HG03432 (cell line): ENCODE measurements at regions not wholly inside any gene's neighbourhood (a gene's known extent, or its start where the extent isn't known, plus 50 kb on each side); places are given as distances from the start of the nearest gene placed in this dataset.
A peak's percentile ranks its signal among the peaks of the same experiment; 100 is the strongest.

Experiments
- ATAC-seq: cut with Tn5 transposase; IDR thresholded peaks from one replicate; pipeline ENCODE4 v1.9.1; 2021; ENCODE audit warnings: mild to moderate bottlenecking, moderate library complexity; ENCODE audit not compliant: unreplicated experiment

DNA sequence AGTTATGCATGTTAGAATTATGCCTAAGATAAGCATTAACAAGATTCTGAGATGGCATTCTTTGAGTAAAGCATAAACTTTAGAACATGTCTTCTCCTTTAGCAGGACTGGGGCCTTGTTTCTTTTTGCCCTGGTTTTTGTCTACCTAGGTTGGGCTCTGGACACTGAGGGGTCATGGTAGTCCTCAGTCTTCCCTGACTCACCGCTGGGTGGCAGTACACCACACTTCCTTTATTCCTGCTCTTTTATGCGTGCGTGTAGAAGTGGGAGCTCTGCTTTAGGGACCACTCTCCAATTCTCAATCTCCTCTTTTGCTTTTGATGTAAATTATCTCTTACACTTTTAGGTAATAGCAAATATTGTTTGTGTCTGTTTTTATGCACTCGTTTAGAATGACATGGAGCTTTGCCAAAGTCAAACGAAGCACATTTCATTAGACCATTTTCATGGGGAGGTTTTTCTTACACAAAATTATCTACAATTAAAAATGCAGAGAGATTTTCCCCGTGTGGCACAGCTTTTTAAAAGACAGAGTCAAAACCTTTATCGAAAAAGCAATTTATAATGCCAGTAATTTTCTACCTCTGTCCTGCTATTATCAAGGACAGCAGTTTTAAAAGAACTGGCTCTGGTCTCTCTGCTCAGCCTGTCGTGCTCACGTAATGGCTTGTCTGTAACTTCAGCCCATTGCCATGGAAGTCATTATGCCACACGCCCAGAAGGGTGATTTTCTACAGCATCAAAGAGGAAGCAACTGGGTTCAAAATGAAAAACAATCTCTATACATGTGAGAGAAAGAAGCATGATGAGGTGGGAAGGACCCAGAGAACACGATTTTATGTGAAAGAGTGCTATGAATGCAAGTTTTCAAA, 413.9 kb downstream of the COG6 start:
- ATAC-seq, result peak; percentile 63

- no peak for ATAC-seq
Observed at GRCh38 chr13:40070357-40070756, 414.9 kb downstream of the COG6 start.

DNA sequence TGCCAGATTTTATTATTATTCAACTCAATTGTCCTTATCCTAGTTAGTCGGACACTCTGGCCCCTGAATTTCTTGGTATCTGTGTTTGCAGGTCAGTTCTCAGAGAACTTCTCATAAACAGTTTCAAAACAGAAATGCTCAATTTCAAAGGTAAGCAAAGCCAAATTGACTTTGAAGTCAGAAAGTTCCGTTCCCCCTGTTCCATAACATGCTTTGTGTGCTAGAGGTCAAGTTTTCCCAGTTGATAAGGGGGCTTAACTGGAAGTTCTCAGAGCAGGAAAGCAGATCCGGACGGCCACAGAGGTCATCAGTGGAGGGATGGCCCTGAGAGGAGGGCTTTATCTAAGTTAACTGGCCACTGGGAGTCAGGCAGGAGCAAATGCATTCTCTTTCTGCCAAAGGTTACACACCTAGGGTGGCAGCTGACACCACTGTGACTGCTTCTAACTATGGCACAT, 417.2 kb downstream of the COG6 start:
- ATAC-seq, result no peak

GRCh38 chr13:40074338-40074737, 418.9 kb downstream of the COG6 start:
- ATAC-seq, result no peak

GRCh38 chr13:40075281-40075680, 419.8 kb downstream of the COG6 start:
- no peak for ATAC-seq

DNA sequence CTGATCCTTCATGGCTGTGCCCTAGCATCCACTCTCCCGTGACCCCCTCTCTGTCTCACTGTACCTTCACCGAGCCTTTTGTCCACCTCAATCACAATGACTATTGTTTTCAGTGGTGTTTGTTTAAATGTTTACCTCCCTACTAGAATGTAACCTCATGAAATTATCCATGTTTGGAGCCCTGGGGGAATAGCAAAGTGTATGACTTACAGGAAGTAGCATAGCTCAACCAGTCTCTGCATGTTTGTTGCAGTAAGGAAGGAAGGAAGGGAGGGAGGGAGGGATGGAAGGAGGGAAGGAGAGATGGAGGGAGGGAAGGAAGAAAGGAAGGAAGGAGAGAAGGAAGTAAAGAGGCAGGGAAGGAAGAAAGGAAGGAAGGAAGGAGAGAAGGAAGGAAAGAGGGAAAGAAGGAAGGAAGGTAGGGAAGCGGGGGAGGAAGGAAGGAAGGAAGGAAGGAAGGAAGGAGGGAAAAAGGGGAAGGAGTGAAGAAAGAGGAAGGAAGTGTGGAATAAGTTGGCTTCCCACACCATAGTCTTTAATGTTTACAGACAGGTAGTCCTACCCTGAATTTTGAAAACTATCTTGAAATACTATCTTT, 421.4 kb downstream of the COG6 start:
- no peak for ATAC-seq

DNA sequence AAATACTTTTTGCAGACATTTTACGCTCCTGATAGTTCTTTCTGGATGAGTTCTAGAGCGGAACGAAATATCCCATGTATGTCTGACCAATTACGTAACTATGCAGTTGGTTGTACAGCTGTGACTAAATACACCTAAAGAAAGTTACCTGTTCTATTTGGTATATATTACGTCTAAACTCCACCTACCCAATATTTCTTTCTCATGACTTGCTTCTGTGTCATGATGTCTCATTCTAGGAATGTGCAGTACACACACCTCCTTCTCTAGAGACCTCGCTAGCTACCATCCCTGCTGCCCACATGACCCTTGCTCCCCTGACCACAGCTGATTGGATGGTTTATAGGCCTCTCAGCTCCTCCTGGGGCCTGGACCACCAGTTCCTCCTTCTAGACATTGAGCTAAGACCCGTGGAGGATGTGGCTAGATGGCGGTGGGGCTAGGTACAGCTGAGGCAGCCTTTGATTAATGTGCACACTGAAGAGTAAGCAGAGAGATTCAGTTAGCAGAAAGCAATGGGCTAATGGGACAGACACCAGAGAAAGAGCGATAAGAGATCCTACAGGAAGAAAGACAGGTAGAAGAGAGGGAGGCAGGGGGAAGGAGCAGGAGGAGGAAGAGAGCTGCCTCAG, 422.1 kb downstream of the COG6 start:
- ATAC-seq, result no peak

DNA sequence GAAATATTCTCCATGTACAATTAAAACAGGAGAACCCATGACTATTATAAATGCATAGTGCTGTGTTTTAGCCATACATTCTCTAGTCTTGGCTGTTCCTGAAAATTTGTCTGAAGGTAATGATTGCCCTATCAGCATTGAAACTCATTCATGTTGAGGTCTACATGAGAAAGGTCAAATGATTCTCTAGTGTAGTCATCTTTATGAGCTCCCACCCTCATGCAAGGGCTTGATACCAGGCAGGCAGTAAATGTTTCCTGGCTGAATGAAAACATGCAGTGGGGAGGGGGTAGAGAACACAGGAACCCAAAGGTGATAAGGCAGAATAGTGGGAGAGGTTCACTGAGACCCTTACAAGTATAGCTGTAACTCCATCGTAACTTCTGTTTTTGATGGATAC, 424.3 kb downstream of the COG6 start:
- no peak for ATAC-seq

GRCh38 chr13:40080676-40081075, 425.2 kb downstream of the COG6 start:
- no peak for ATAC-seq

GRCh38 chr13:40082639-40083038, 427.2 kb downstream of the COG6 start:
- ATAC-seq, result no peak

GRCh38 chr13:40083841-40084240, 428.4 kb downstream of the COG6 start:
- no peak for ATAC-seq

GRCh38 chr13:40084934-40085333, 429.5 kb downstream of the COG6 start:
- ATAC-seq, result no peak

GRCh38 chr13:40087091-40088002, 431.9 kb downstream of the COG6 start:
- ATAC-seq, result no peak

GRCh38 chr13:40094056-40094455, 438.6 kb downstream of the COG6 start:
- no peak for ATAC-seq

DNA sequence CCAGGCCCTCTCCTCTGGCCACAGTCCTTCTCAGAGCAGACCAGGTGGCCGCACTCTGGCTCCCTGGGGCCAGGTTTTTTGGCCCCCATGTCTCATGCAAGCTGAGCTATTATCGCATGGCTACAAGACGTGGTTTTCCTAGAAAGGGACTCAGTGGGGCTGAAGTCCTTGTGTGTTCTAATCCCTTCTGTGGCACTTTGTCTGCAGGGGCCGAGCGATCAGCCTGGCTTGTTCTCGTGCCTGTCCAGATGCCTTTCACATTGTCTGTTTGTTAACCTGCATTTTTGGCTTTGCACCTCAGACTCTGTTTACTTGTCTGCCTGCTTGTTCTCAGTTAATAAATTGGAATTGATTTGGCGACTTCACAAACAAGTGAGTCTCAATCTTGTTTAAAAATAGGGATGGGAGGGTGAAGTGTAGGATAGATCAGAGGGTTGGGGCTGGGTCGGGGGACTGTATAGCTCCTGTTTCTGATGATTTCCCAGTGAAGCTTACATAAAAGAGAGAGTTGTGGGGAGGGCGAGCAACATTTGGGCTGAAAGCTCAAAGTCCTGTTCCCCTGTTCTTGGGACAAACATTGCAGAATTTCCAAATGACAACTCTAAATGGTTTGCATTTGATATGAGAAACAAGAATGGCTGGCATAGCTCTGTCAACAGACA, 440.4 kb downstream of the COG6 start:
- ATAC-seq, result no peak

GRCh38 chr13:40096357-40096901, 441.0 kb downstream of the COG6 start:
- no peak for ATAC-seq

DNA sequence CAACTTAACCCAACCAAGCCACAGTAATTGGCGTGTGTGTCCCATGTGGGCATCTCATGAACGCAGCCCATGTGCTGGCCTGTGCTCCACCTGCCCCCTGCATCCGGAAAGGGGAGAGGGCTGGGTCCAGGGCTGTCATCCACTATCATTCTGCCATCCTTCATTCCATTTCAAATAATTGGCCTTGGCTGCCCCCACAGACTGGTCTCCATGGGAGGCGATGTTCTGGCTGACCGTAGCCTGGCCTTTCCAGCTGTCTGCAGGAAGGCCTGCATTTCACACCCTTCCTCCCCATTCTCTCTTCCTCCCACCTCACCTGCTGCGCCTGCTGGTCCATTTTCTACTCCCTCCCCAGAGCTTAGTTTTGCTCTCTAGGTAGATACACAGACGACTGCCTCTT, 442.8 kb downstream of the COG6 start:
- no peak for ATAC-seq

GRCh38 chr13:40101708-40102359, 446.4 kb downstream of the COG6 start:
- ATAC-seq, result peak; percentile 89

DNA sequence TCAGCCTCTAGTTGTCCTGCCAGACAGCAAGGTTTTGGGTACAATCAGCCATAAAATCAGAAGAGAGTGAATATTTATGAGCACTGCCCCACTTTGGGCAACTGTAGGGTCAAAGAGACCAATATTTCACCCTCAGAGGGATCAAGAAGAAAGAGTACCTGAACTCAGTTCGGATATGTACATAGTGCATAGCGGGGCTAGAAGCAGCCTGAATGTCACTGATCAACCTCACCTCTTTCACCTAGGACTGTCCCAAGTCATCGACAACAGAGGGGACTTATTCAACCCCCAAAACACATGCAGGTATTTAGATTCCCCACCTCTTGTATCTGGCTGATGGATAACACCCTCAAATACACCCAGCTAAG, 446.9 kb downstream of the COG6 start:
- peak; percentile 3 for ATAC-seq

- ATAC-seq, result no peak
Observed at GRCh38 chr13:40102854-40103253, 447.4 kb downstream of the COG6 start.
